ENCODE measurements at regions not wholly inside any gene's neighbourhood (a gene's known extent, or its start where the extent isn't known, plus 50 kb on each side); places are given as distances from the start of the nearest gene placed in this dataset.
"Not testable (repeated sequence)": the region's sequence is repeated elsewhere in the genome, so short reads cannot be mapped to it uniquely, and the experiment has no call there.

- DNase-seq (ENCODE audit: low spot score), result not testable (repeated sequence)
These were observed 85.2 kb downstream of the MRPL57 start for GRCh38 chr13:21261487-21262216.

- DNase-seq (ENCODE audit: low spot score), result not testable (repeated sequence)
These were observed 87.5 kb downstream of the MRPL57 start for GRCh38 chr13:21263909-21264308.

GRCh38 chr13:21268485-21268884, 92.0 kb downstream of the MRPL57 start:
- not testable (repeated sequence) for DNase-seq (ENCODE audit: low spot score)

- DNase-seq (ENCODE audit: low spot score), result not testable (repeated sequence)
These were observed 96.0 kb downstream of the MRPL57 start for GRCh38 chr13:21272439-21272838.

- DNase-seq (ENCODE audit: low spot score), result not testable (repeated sequence)
These were observed 98.0 kb downstream of the MRPL57 start for GRCh38 chr13:21274457-21274856.

GRCh38 chr13:21282065-21282464, 105.6 kb downstream of the MRPL57 start:
- no peak for DNase-seq (ENCODE audit: low spot score)

- DNase-seq (ENCODE audit: low spot score), result no peak
These were observed 111.0 kb downstream of the MRPL57 start for GRCh38 chr13:21287331-21287907.

- no peak for DNase-seq (ENCODE audit: low spot score)
These were observed 113.0 kb downstream of the MRPL57 start for GRCh38 chr13:21289475-21289874.

GRCh38 chr13:21290442-21291002, 114.1 kb downstream of the MRPL57 start:
- DNase-seq (ENCODE audit: low spot score), result not testable (repeated sequence)

- DNase-seq (ENCODE audit: low spot score), result no peak
These were observed 115.4 kb downstream of the MRPL57 start for GRCh38 chr13:21291840-21292239.

GRCh38 chr13:21296991-21297390, 120.5 kb downstream of the MRPL57 start:
- DNase-seq (ENCODE audit: low spot score), result not testable (repeated sequence)

- no peak for DNase-seq (ENCODE audit: low spot score)
These were observed 121.0 kb downstream of the MRPL57 start for GRCh38 chr13:21297447-21297846.

GRCh38 chr13:21297914-21298831, 121.7 kb downstream of the MRPL57 start:
- peak; percentile 97 for DNase-seq (ENCODE audit: low spot score)

- DNase-seq (ENCODE audit: low spot score), result no peak
These were observed 127.8 kb downstream of the MRPL57 start for GRCh38 chr13:21304256-21304655.

- DNase-seq (ENCODE audit: low spot score), result not testable (repeated sequence)
These were observed 130.0 kb downstream of the MRPL57 start for GRCh38 chr13:21306300-21307073.

- not testable (repeated sequence) for DNase-seq (ENCODE audit: low spot score)
These were observed 130.7 kb downstream of the MRPL57 start for GRCh38 chr13:21307158-21307557.

- no peak for DNase-seq (ENCODE audit: low spot score)
These were observed 132.4 kb downstream of the MRPL57 start for GRCh38 chr13:21308906-21309305.

GRCh38 chr13:21309542-21310172, 133.2 kb downstream of the MRPL57 start:
- DNase-seq (ENCODE audit: low spot score), result no peak

GRCh38 chr13:21310220-21310619, 133.8 kb downstream of the MRPL57 start:
- no peak for DNase-seq (ENCODE audit: low spot score)

- not testable (repeated sequence) for DNase-seq (ENCODE audit: low spot score)
These were observed 138.5 kb downstream of the MRPL57 start for GRCh38 chr13:21314976-21315375.

- no peak for DNase-seq (ENCODE audit: low spot score)
These were observed 139.9 kb downstream of the MRPL57 start for GRCh38 chr13:21316376-21316775.
